Endothelial cell (in vitro differentiated cells): ENCODE measurements at regions not wholly inside any gene's neighbourhood (a gene's known extent, or its start where the extent isn't known, plus 50 kb on each side); places are given as distances from the start of the nearest gene placed in this dataset.

ENCODE experiments used
- DNase-seq: peaks from one replicate; pipeline ENCODE4 v3.0.0; 2021; ENCODE audit warnings: low spot score
- H3K27ac Mint-ChIP-seq: one replicate; pipeline ENCODE4 v1.8.0; 2021; ENCODE audit warnings: mixed read lengths, inconsistent platforms; ENCODE audit not compliant: unreplicated experiment
- H3K27me3 Mint-ChIP-seq: one replicate; pipeline ENCODE4 v1.8.0; 2021; ENCODE audit warnings: mild to moderate bottlenecking, moderate library complexity, mixed read lengths, inconsistent platforms; ENCODE audit not compliant: unreplicated experiment
- H3K36me3 Mint-ChIP-seq: one replicate; pipeline ENCODE4 v1.8.0; 2021; ENCODE audit warnings: mild to moderate bottlenecking, low read depth, mixed read lengths, inconsistent platforms; ENCODE audit not compliant: unreplicated experiment
- H3K4me1 Mint-ChIP-seq: one replicate; pipeline ENCODE4 v1.8.0; 2021; ENCODE audit warnings: mild to moderate bottlenecking, mixed read lengths, inconsistent platforms; ENCODE audit not compliant: unreplicated experiment
- H3K4me3 Mint-ChIP-seq: one replicate; pipeline ENCODE4 v1.8.0; 2021; ENCODE audit warnings: mild to moderate bottlenecking, mixed read lengths, inconsistent platforms; ENCODE audit not compliant: unreplicated experiment
- H3K9me3 Mint-ChIP-seq: one replicate; pipeline ENCODE4 v1.8.0; 2021; ENCODE audit warnings: mixed read lengths, inconsistent platforms; ENCODE audit not compliant: unreplicated experiment
- TF ChIP-seq, protein P1 (sequence below): fragments of 200-600 bp; sonication (generic); IDR thresholded peaks from one replicate; pipeline ENCODE4 v1.5.0; 2021; ENCODE audit warnings: antibody characterized with exemption; ENCODE audit not compliant: unreplicated experiment

DNA sequence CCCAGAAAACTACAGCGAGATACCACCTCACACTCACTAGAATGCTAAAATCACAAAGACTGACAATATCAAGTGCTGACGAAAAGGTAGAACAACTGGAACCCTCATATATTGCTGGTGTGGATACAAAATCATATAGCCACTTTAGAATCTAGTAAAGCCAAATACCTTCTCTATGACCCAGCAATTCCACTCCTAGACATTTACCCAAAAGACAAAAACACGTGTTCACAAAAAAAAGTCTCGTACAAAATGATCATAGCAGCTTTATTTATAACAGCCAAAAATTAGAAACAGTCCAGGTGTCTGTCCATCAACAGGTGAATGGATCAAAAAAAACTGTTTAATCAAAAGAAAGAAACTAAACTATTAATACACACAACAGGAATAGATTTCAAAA lies 126.6 kb downstream of the ZFP36L2 start:
- Mint-ChIP-seq H3K36me3 (peaks cover 11% of the 10 kb centered on the region), H3K9me3 (peaks cover 4% of the 10 kb centered on the region), H3K4me1 (peaks cover 14% of the 10 kb centered on the region), H3K4me3 (no peak overlapping the region), H3K27me3 (peaks cover 18% of the 10 kb centered on the region), H3K27ac (no peak overlapping the region)
- no peak for DNase-seq
- TF ChIP-seq, protein P1, sequence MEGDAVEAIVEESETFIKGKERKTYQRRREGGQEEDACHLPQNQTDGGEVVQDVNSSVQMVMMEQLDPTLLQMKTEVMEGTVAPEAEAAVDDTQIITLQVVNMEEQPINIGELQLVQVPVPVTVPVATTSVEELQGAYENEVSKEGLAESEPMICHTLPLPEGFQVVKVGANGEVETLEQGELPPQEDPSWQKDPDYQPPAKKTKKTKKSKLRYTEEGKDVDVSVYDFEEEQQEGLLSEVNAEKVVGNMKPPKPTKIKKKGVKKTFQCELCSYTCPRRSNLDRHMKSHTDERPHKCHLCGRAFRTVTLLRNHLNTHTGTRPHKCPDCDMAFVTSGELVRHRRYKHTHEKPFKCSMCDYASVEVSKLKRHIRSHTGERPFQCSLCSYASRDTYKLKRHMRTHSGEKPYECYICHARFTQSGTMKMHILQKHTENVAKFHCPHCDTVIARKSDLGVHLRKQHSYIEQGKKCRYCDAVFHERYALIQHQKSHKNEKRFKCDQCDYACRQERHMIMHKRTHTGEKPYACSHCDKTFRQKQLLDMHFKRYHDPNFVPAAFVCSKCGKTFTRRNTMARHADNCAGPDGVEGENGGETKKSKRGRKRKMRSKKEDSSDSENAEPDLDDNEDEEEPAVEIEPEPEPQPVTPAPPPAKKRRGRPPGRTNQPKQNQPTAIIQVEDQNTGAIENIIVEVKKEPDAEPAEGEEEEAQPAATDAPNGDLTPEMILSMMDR, result no peak

DNA sequence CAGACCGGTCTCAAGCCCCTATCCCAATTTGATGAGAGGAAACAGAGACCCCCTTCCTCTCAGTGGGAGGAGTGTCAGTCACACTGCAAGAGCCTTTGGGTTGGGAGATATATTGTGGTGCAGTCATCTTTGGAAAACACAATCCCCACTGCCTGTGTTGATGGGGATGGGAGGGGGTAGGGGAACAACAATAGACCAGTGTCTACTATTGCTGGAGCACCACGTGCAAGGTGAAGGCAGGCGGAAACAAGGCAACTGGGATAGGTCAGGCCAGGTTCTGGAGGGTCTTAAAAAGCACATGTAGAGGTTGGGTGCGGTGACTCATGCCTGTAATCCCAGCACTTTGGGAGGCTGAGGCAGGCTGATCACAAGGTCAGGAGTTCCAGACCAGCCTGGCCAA lies 127.9 kb downstream of the ZFP36L2 start:
- TF ChIP-seq, protein P1, result no peak
- Mint-ChIP-seq H3K36me3 (peaks cover 11% of the 10 kb centered on the region), H3K27me3 (peaks cover 16% of the 10 kb centered on the region), H3K4me1 (peaks cover 14% of the 10 kb centered on the region), H3K27ac (no peak overlapping the region), H3K4me3 (no peak overlapping the region), H3K9me3 (peaks cover 4% of the 10 kb centered on the region)
- DNase-seq, result no peak

DNA sequence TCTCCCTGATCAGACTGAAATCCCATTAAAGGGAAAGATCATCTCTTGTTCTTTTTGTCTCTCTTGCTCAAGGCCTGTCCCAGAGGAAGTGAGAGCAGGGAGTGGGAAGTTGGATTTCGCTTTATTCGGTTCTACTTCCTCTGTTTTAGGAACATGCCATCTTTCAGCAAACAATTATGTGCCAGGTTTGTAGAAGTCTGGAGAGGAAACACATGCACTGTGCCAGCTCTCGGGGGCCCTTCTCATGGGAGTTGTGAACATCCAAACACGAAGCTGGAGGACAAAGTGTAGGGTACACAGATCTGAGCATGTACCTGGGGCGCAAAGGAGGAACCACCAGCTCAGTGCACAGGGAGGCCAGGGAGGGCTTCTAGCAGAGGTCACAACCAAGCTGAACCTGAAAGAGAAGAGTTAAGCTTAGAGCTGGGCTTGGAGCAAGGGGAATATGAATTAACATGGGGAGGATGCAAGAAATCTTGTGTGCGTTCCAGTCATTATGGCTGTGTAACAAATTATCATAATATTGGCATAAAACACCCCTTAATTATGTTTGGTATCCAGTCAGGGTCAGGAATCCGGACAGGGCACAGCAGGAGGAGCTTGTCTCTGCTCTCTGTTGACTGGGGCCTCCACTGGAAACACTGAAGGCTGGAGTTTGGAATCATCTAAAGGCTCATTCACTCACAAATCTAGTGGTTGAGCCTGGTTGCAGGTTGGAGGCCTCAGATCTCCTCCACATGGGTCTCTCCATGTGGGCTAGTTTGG lies 128.6 kb downstream of the ZFP36L2 start:
- no peak for DNase-seq
- Mint-ChIP-seq H3K4me1 (peaks cover 14% of the 10 kb centered on the region), H3K36me3 (peaks cover 11% of the 10 kb centered on the region), H3K9me3 (peaks cover 4% of the 10 kb centered on the region), H3K27me3 (peaks cover 16% of the 10 kb centered on the region), H3K27ac (no peak overlapping the region), H3K4me3 (no peak overlapping the region)
- TF ChIP-seq, protein P1, result no peak

DNA sequence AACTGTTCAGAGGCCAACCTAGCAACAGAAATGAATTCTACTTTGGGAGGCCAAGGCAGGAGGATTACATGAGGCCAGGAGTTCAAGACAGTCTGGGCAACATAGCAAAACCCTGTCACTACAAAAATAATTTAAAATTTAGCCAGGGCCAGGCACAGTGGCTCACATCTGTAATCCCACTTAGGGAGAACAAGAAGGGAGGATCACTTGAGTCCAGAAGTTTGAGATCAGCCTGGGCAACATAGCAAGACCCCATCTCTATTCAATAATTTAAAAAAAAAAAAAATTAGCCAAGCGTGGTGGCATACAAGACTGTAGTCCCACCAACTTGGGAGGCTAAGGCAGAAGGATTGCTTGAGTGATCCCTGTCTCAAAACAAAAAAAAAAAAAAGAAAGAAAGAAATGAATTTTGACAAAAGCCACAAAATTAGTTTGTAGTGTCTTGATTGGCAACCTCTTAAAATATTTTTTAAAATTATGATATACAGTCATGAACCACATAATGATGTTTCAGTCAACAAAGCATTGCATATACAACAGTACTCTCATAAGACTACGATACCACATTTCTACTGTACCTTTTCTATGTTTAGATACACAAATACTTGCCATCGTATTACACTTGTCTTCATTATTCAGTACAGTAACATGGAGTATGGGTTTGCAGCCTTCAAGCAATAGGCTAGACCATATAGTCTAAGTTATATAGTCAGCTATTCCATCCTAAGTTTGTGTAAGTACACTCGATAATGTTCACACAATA lies 130.7 kb downstream of the ZFP36L2 start:
- peaks cover 9% of the 10 kb centered on the region for H3K4me1 Mint-ChIP-seq
- peaks cover 7% of the 10 kb centered on the region for H3K9me3 Mint-ChIP-seq
- H3K4me3 Mint-ChIP-seq, result no peak overlapping the region
- H3K36me3 Mint-ChIP-seq, result peaks cover 11% of the 10 kb centered on the region
- peaks cover 13% of the 10 kb centered on the region for H3K27me3 Mint-ChIP-seq
- H3K27ac Mint-ChIP-seq, result no peak overlapping the region
- TF ChIP-seq, protein P1, result no peak
- no peak for DNase-seq
